HCT116 (cell line): ENCODE measurements at regions not wholly inside any gene's neighbourhood (a gene's known extent, or its start where the extent isn't known, plus 50 kb on each side); places are given as distances from the start of the nearest gene placed in this dataset.

Experiments
- ATAC-seq: fragments of 200-7000 bp; cut with Tn5 transposase; 2 replicates; pipeline ENCODE4 v1.9.1; 2020; ENCODE audit warnings: mild to moderate bottlenecking, moderate library complexity
- BruUV-seq: library from RNA; stranded (reverse); fragments of 400-500 nt; replicated peaks from 2 replicates; lab custom pipeline; 2021; lab: Mats Ljungman, UMichigan
- CTCF ChIA-PET: fragments of 300-600 bp; sonication (Branson Sonifier 250); formaldehyde crosslinking; loops from one replicate; lab custom pipeline; 2021; ENCODE audit warnings: antibody characterized with exemption; lab: Charles Lee
- POLR2A ChIA-PET: fragments of 300-600, 350-600 bp; sonication (Branson Sonifier 250); formaldehyde crosslinking; loops from one replicate; lab custom pipeline; 2021; ENCODE audit warnings: antibody characterized with exemption; lab: Charles Lee
- RAD21 ChIA-PET, 2 experiments: fragments of 300-600 bp; sonication (Branson Sonifier 250); formaldehyde crosslinking; loops; one replicate each; lab custom pipeline; 2023; ENCODE audit warnings: low total read pairs in 2 of 2; ENCODE audit not compliant: uncharacterized antibody in 2 of 2, unreplicated experiment in 2 of 2, low non-redundant PET in 1 of 2; lab: Charles Lee
- DNase-seq: peaks from one replicate; pipeline ENCODE4 v3.0.0-alpha.2; 2010; ENCODE audit warnings: low read depth, low spot score
- H2AFZ ChIP-seq: fragments of 200-600 bp; shearing (Covaris generic), sonication (generic); 2 replicates; pipeline ENCODE4 v1.6.1; 2017; ENCODE audit warnings: low read depth, mixed run types, mixed read lengths, antibody characterized with exemption, low read length; ENCODE audit not compliant: poor library complexity, severe bottlenecking
- H3K27ac ChIP-seq: 2 replicates; pipeline ENCODE4 v1.5.1; 2012; ENCODE audit warnings: low read depth, low read length
- H3K27me3 ChIP-seq: fragments of 200-600 bp; sonication (generic); 2 replicates; pipeline ENCODE4 v1.6.1; 2016; ENCODE audit warnings: mixed run types, low read length, mixed read lengths; ENCODE audit not compliant: insufficient read depth
- H3K36me3 ChIP-seq, 2 experiments: fragments of 200-500 bp in 1 of 2; fragments of 200-600 bp in 1 of 2; sonication (Bioruptor generic) in 1 of 2; sonication (generic) in 1 of 2; 2 replicates each; pipeline versions ENCODE4 v1.5.1 to v1.6.1; 2014 to 2016; ENCODE audit warnings: low read length in 2 of 2, inconsistent platforms in 1 of 2, mixed read lengths in 1 of 2, mixed run types in 1 of 2; ENCODE audit not compliant: insufficient read depth in 2 of 2, control insufficient read depth in 1 of 2
- H3K4me1 ChIP-seq, 2 experiments: fragments of 200-600 bp in 1 of 2; sonication (generic) in 1 of 2; 2 replicates each; pipeline versions ENCODE4 v1.5.1 to v1.6.1; 2012 to 2017; ENCODE audit warnings: low read length in 2 of 2, inconsistent platforms in 1 of 2, mild to moderate bottlenecking in 1 of 2, mixed read lengths in 1 of 2, mixed run types in 1 of 2, moderate library complexity in 1 of 2; ENCODE audit not compliant: insufficient read depth in 2 of 2, control insufficient read depth in 1 of 2
- H3K4me2 ChIP-seq: fragments of 200-600 bp; sonication (generic); 2 replicates; pipeline ENCODE4 v1.6.1; 2017; ENCODE audit warnings: mixed run types, low read length, mixed read lengths
- H3K4me3 ChIP-seq, 2 experiments: fragments of 200-600 bp in 1 of 2; sonication (generic) in 1 of 2; replicated peaks in 1 of 2; 2 replicates each; pipeline ENCODE4 v1.5.1; 2011 to 2016; ENCODE audit warnings: low read length in 2 of 2, control low read depth in 1 of 2, low read depth in 1 of 2, mild to moderate bottlenecking in 1 of 2, mixed read lengths in 1 of 2, mixed run types in 1 of 2
- H3K79me2 ChIP-seq: fragments of 200-600 bp; sonication (generic); 2 replicates; pipeline ENCODE4 v1.6.1; 2017; ENCODE audit warnings: mild to moderate bottlenecking, mixed run types, low read length, moderate library complexity, mixed read lengths; ENCODE audit not compliant: insufficient read depth
- H3K9ac ChIP-seq: fragments of 200-600 bp; sonication (generic); 2 replicates; pipeline ENCODE4 v1.6.1; 2016; ENCODE audit warnings: low read length, mixed read lengths
- H3K9me2 ChIP-seq: fragments of 200-600 bp; sonication (generic), shearing (Covaris generic); 2 replicates; pipeline ENCODE4 v1.6.1; 2017; ENCODE audit warnings: mixed run types, mild to moderate bottlenecking, moderate library complexity; ENCODE audit not compliant: insufficient read depth
- H3K9me3 ChIP-seq, 2 experiments: fragments of 200-500 bp in 1 of 2; fragments of 200-600 bp in 1 of 2; sonication (Bioruptor generic) in 1 of 2; sonication (generic) in 1 of 2; 2 replicates each; pipeline ENCODE4 v1.6.1; 2014 to 2017; ENCODE audit warnings: low read length in 2 of 2, mixed read lengths in 2 of 2, inconsistent platforms in 1 of 2, low read depth in 1 of 2, mild to moderate bottlenecking in 1 of 2, mixed run types in 1 of 2, moderate library complexity in 1 of 2; ENCODE audit not compliant: control insufficient read depth in 1 of 2, insufficient read depth in 1 of 2
- H4K20me1 ChIP-seq: fragments of 200-600 bp; sonication (generic), shearing (Covaris generic); 2 replicates; pipeline ENCODE4 v1.6.1; 2017; ENCODE audit warnings: mixed run types, mild to moderate bottlenecking, moderate library complexity; ENCODE audit not compliant: insufficient read depth
- CEBPB ChIP-seq: IDR thresholded peaks from 2 replicates; pipeline ENCODE4 v1.6.1; 2012; ENCODE audit warnings: low read depth
- EGR1 ChIP-seq: IDR thresholded peaks from 2 replicates; pipeline ENCODE4 v1.6.1; 2012; ENCODE audit warnings: low read depth
- ELF1 ChIP-seq: IDR thresholded peaks from 2 replicates; pipeline ENCODE4 v1.6.1; 2012; ENCODE audit warnings: low read depth, borderline replicate concordance
- EZH2 ChIP-seq: fragments of 200-600 bp; sonication (generic); IDR thresholded peaks from 2 replicates; pipeline ENCODE4 v1.6.1; 2017; ENCODE audit warnings: antibody characterized with exemption, mixed run types
- JUND ChIP-seq: IDR thresholded peaks from 2 replicates; pipeline ENCODE4 v1.6.1; 2012
- POLR2A ChIP-seq: IDR thresholded peaks from 2 replicates; pipeline ENCODE4 v1.7.0; 2011; ENCODE audit warnings: borderline replicate concordance; ENCODE audit not compliant: insufficient read depth, insufficient read length; ENCODE audit errors: extremely low read depth
- ZFX ChIP-seq: fragments of 450-650 bp; IDR thresholded peaks from 2 replicates; pipeline ENCODE4 v1.6.1; 2017
- ZNF274 ChIP-seq: fragments of 200-500 bp; sonication (Bioruptor generic); IDR thresholded peaks from 2 replicates; pipeline ENCODE4 v1.6.1; 2014; ENCODE audit warnings: mild to moderate bottlenecking, low read depth, low read length, inconsistent platforms
- intact Hi-C: fragments of 100-400 bp; cut with micrococcal nuclease; formaldehyde crosslinking; loops from 2 replicates; pipeline ENCODE4 v1.10.0; 2022
- TF ChIP-seq, protein P1 (sequence below): IDR thresholded peaks from 2 replicates; pipeline ENCODE4 v1.6.1; 2011; ENCODE audit warnings: mild to moderate bottlenecking, low read length, moderate library complexity; ENCODE audit not compliant: insufficient replicate concordance; ENCODE audit errors: extremely low read depth
- TF ChIP-seq, protein P2 (sequence below): IDR thresholded peaks from 2 replicates; pipeline ENCODE4 v1.6.1; 2012

DNA sequence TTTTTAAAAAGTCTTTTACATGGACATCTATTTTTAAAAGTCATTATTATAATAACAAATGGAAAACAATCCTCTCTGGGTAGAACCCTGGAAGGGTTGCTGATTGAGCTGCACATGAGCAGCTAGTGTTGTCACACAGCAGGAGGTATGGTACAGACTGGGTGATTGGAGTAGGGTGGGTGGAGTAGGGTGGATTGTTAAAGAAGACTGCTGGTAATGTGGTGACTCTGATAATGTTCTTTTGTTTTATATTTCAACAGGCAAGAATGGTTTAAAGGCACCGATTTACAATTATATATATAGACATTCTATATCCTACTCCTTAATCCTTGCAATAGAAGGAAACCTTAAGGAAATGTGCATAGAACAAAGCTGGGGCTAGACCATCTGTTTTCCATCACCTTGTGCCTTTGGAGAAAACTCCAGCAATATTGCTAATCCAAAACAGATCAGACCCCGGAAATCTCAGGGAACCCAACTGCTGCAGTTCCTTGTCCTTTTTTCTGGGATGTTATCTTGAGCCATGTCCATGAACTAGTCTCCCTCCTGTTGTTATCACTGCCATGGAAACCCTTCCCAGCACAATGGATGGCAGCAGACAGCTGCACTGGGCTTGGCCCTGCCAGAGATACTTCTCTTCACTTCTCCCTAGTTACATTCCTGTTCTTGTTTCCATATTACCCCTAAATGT is 129.7 kb downstream of the YIPF5 start:
- intact Hi-C loops: no loop called here
- Histone ChIP-seq H3K9me2 (no peaks in the 10 kb centered on the region), H3K4me1 (no peaks in the 10 kb centered on the region), H3K9ac (no peak overlapping the region), H3K9me3 (no peaks in the 10 kb centered on the region), H3K36me3 (no peaks in the 10 kb centered on the region), H3K4me2 (no peak overlapping the region), H3K27ac (no peak overlapping the region), H4K20me1 (no peaks in the 10 kb centered on the region), H2AFZ (no peak overlapping the region), H3K27me3 (peaks cover 12% of the 10 kb centered on the region), H3K4me3 (no peak overlapping the region), H3K79me2 (no peaks in the 10 kb centered on the region)
- no peak for ATAC-seq
- TF ChIP-seq EZH2 (no peak), EGR1 (no peak), CEBPB (no peak), ZNF274 (no peak), POLR2A (no peak), JUND (no peak), ZFX (no peak), ELF1 (no peak)
- TF ChIP-seq, protein P1, sequence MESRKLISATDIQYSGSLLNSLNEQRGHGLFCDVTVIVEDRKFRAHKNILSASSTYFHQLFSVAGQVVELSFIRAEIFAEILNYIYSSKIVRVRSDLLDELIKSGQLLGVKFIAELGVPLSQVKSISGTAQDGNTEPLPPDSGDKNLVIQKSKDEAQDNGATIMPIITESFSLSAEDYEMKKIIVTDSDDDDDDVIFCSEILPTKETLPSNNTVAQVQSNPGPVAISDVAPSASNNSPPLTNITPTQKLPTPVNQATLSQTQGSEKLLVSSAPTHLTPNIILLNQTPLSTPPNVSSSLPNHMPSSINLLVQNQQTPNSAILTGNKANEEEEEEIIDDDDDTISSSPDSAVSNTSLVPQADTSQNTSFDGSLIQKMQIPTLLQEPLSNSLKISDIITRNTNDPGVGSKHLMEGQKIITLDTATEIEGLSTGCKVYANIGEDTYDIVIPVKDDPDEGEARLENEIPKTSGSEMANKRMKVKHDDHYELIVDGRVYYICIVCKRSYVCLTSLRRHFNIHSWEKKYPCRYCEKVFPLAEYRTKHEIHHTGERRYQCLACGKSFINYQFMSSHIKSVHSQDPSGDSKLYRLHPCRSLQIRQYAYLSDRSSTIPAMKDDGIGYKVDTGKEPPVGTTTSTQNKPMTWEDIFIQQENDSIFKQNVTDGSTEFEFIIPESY: no peak
- TF ChIP-seq, protein P2, sequence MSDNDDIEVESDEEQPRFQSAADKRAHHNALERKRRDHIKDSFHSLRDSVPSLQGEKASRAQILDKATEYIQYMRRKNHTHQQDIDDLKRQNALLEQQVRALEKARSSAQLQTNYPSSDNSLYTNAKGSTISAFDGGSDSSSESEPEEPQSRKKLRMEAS: no peak
- CTCF ChIA-PET: no interaction called here
- no peak for DNase-seq
- BruUV-seq: no TSS peak
- POLR2A ChIA-PET: no interaction called here
- RAD21 ChIA-PET: no interaction called here
